Mucosa of descending colon (tissue), 3 donors: ENCODE measurements at regions not wholly inside any gene's neighbourhood (a gene's known extent, or its start where the extent isn't known, plus 50 kb on each side); places are given as distances from the start of the nearest gene placed in this dataset.

Source experiments
- ATAC-seq: fragments of 200-7000 bp; cut with Tn5 transposase; one replicate; pipeline ENCODE4 v1.9.1; 2020; ENCODE audit warnings: mild to moderate bottlenecking, moderate library complexity
- DNase-seq, 3 donors: peaks; one replicate each; pipeline ENCODE4 v3.0.0-alpha.2; 2020
- H3K36me3 ChIP-seq: fragments of 200-600 bp; one replicate; pipeline ENCODE4 v1.8.0; 2021; ENCODE audit warnings: low read depth, mild to moderate bottlenecking
- H3K4me1 ChIP-seq: fragments of 200-600 bp; one replicate; pipeline ENCODE4 v1.8.0; 2021; ENCODE audit warnings: low read depth, mild to moderate bottlenecking
- H3K4me3 ChIP-seq: fragments of 200-600 bp; one replicate; pipeline ENCODE4 v1.8.0; 2021; ENCODE audit warnings: mild to moderate bottlenecking
- H3K9me3 ChIP-seq: fragments of 200-600 bp; one replicate; pipeline ENCODE4 v1.8.0; 2021; ENCODE audit warnings: mild to moderate bottlenecking
- intact Hi-C, 2 donors: fragments of 100-400 bp; cut with DNase I in 1 of 2; cut with micrococcal nuclease in 1 of 2; formaldehyde crosslinking; loops; one replicate each; pipeline versions ENCODE4 v1.11.0 to v1.11.1; 2022; cut with DNase I, micrococcal nuclease
- TF ChIP-seq, protein P1 (sequence below): fragments of 200-600 bp; IDR thresholded peaks from one replicate; pipeline ENCODE4 v1.8.0; 2022; ENCODE audit warnings: antibody characterized with exemption, mild to moderate bottlenecking
- donor health status: DM: no; HTN: no; CAD: no; lungs with moderate emphysema.
- donor health status: DM: no; HTN: no; CAD: no.
- donor health status: DM: no; HTN: yes; CAD: no.

DNA sequence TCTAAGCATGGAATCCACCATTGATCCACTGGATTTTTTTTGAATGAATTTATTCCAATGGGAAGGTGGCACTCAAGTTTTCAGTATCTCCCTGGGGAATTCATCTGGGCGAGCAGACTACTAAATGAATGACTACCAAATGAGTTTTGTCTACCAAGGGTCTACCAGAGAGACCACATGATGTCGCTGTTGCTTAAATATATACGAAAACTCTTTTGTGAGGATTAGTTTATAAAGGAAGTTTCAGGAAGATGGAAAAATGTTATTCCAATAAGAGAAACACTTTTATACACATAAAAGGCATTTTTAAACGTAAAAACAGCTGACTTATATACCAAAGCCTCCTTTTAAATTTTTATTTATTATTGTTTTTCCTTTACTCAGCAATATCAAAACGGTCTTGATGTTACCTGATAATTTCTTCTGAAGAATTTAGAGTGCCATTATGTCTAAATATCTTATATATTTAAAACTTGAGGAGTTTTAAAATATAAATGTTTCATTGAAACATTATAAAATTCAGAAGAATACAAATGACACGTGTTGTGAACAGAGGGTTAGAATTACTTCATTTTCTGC is 139.7 kb downstream of the HRH4 start:
- H3K36me3 ChIP-seq: no peaks in the 10 kb centered on the region
- DNase-seq (peak in 1 of 3 donors; percentile 71), ATAC-seq (peak; percentile 34)
- TF ChIP-seq, protein P1, sequence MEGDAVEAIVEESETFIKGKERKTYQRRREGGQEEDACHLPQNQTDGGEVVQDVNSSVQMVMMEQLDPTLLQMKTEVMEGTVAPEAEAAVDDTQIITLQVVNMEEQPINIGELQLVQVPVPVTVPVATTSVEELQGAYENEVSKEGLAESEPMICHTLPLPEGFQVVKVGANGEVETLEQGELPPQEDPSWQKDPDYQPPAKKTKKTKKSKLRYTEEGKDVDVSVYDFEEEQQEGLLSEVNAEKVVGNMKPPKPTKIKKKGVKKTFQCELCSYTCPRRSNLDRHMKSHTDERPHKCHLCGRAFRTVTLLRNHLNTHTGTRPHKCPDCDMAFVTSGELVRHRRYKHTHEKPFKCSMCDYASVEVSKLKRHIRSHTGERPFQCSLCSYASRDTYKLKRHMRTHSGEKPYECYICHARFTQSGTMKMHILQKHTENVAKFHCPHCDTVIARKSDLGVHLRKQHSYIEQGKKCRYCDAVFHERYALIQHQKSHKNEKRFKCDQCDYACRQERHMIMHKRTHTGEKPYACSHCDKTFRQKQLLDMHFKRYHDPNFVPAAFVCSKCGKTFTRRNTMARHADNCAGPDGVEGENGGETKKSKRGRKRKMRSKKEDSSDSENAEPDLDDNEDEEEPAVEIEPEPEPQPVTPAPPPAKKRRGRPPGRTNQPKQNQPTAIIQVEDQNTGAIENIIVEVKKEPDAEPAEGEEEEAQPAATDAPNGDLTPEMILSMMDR: no peak
- H3K4me1 ChIP-seq: no peaks in the 10 kb centered on the region
- H3K9me3 ChIP-seq: no peaks in the 10 kb centered on the region
- no peak overlapping the region for H3K4me3 ChIP-seq
- intact Hi-C loops: loop anchor here in 1 of 2 donors (5.0 kb wide), 1 partner anchor 127 kb away; no protein-coding TSS in a partner anchor

DNA sequence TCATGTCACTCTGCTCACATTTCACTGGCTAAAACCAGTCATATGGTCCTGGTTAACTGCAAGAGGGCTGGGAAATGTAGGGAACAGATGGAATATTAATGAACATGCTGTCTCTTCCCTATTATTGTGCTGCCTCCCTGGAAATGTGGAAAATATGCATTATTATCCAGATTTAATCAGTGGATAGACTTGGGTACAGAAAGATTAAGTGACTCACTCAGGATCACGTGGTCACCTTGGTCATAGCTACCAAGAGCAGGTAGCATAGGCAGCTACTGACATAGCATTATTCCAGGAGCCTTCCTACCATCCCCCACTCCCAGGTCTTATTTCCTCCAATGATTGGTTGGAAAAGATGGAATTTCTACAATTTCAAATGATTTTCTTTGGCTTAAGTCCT is 141.1 kb downstream of the HRH4 start:
- DNase-seq (no peak), ATAC-seq (no peak)
- Histone ChIP-seq H3K4me3 (no peak overlapping the region), H3K4me1 (no peaks in the 10 kb centered on the region), H3K36me3 (no peaks in the 10 kb centered on the region), H3K9me3 (no peaks in the 10 kb centered on the region)
- TF ChIP-seq, protein P1: no peak
- intact Hi-C loops: loop anchor here in 1 of 2 donors (5.0 kb wide), 1 partner anchor 126 kb away; no protein-coding TSS in a partner anchor

DNA sequence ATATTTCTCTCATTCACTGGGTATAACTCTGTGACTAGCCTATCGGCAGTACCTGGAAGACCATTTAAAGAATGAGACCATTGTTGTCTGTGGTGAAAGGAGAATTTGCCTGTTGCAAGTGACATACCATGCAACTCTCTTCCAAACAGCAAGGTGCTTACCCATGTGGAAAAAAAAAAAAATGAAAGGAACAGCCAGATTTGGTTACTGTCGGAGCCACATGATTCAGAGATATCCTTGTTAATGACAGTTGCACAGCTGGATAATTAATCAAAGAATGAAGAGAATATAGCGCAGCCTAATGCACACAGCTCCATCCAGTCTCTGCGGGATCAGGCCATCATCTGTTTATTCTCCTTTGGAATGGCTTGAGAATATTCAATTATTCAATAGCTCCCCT is 141.8 kb downstream of the HRH4 start:
- no peak for DNase-seq
- H3K36me3 ChIP-seq: no peaks in the 10 kb centered on the region
- H3K9me3 ChIP-seq: no peaks in the 10 kb centered on the region
- ATAC-seq: no peak
- TF ChIP-seq, protein P1: no peak
- H3K4me3 ChIP-seq: no peak overlapping the region
- intact Hi-C loops: loop anchor here in 1 of 2 donors (5.0 kb wide), 1 partner anchor 125 kb away; no protein-coding TSS in a partner anchor
- H3K4me1 ChIP-seq: no peaks in the 10 kb centered on the region

DNA sequence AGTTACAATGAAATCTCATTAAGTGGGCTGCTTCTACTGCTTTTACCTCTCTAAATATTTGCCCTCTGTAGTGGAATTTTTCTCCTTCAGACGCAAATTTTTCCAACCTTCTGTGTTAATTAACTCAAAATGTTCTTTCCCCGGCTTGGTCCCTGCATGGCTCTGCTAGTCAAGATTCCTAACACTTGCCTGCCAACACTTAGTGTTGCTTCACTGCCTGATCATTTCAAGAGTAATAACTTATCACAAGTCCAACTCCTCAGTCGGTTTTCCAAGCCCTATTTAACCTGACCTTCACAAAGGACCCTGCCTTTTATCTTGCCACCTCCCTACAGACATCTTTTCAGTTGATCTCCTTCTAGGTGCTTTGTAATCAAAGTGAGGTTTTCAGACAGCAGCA is 142.7 kb downstream of the HRH4 start:
- TF ChIP-seq, protein P1: no peak
- Histone ChIP-seq H3K9me3 (no peaks in the 10 kb centered on the region), H3K36me3 (no peaks in the 10 kb centered on the region), H3K4me3 (no peak overlapping the region), H3K4me1 (no peaks in the 10 kb centered on the region)
- intact Hi-C loops: loop anchor here in 1 of 2 donors (5.0 kb wide), 1 partner anchor 124 kb away; no protein-coding TSS in a partner anchor
- no peak for DNase-seq
- ATAC-seq: no peak

DNA sequence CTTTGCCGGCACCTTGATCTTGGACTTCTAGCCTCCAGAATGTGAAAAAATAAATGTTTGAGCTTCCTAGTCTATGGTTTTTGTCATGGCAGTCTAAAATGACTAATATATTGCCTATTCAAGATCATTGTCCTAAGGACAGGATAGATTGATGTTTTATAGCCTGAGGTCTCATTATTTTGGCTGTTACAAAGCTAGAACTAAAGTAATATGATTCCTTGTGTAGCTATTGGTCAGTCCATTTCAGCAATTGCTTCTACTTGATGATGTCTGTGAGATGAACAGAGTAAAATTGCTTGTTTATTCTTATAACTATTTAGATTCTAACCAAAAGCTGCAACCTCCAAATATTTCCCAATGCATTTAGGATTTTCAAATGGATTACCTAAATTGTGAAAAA is 145.0 kb downstream of the HRH4 start:
- Histone ChIP-seq H3K36me3 (no peaks in the 10 kb centered on the region), H3K9me3 (no peaks in the 10 kb centered on the region), H3K4me1 (no peaks in the 10 kb centered on the region), H3K4me3 (no peak overlapping the region)
- TF ChIP-seq, protein P1: no peak
- ATAC-seq (no peak), DNase-seq (no peak)
- intact Hi-C loops: no loop called here
